Middle frontal gyrus (tissue), 1 donor: ENCODE measurements at regions not wholly inside any gene's neighbourhood (a gene's known extent, or its start where the extent isn't known, plus 50 kb on each side); places are given as distances from the start of the nearest gene placed in this dataset.
"Not testable (repeated sequence)": the region's sequence is repeated elsewhere in the genome, so short reads cannot be mapped to it uniquely, and the experiment has no call there.

Experiments used
- DNase-seq: peaks from one replicate; pipeline ENCODE4 v3.0.0-alpha.2; 2015; ENCODE audit warnings: low spot score; ENCODE audit errors: extremely low spot score

- no peak for DNase-seq
These were observed 119.2 kb upstream of the TMEM45B start for GRCh38 chr11:129696309-129696989.

GRCh38 chr11:129698212-129698611, 117.4 kb upstream of the TMEM45B start:
- DNase-seq = no peak

GRCh38 chr11:129699711-129700304, 115.8 kb upstream of the TMEM45B start:
- DNase-seq = no peak

- no peak for DNase-seq
These were observed 114.9 kb upstream of the TMEM45B start for GRCh38 chr11:129700701-129701100.

GRCh38 chr11:129701706-129702105, 113.9 kb upstream of the TMEM45B start:
- DNase-seq = no peak

- DNase-seq = no peak
These were observed 112.9 kb upstream of the TMEM45B start for GRCh38 chr11:129702410-129703398.

GRCh38 chr11:129703846-129704245, 111.8 kb upstream of the TMEM45B start:
- DNase-seq = no peak

GRCh38 chr11:129704831-129705230, 110.8 kb upstream of the TMEM45B start:
- no peak for DNase-seq

- DNase-seq = no peak
These were observed 110.3 kb upstream of the TMEM45B start for GRCh38 chr11:129705341-129705740.

GRCh38 chr11:129705933-129706332, 109.7 kb upstream of the TMEM45B start:
- no peak for DNase-seq

- no peak for DNase-seq
These were observed 105.7 kb upstream of the TMEM45B start for GRCh38 chr11:129709801-129710398.

GRCh38 chr11:129710423-129710822, 105.2 kb upstream of the TMEM45B start:
- DNase-seq = no peak

GRCh38 chr11:129711760-129712159, 103.9 kb upstream of the TMEM45B start:
- DNase-seq = no peak

GRCh38 chr11:129712486-129713240, 103.0 kb upstream of the TMEM45B start:
- not testable (repeated sequence) for DNase-seq

- DNase-seq = no peak
These were observed 96.6 kb upstream of the TMEM45B start for GRCh38 chr11:129719037-129719436.

GRCh38 chr11:129720156-129720555, 95.5 kb upstream of the TMEM45B start:
- no peak for DNase-seq

- DNase-seq = no peak
These were observed 94.7 kb upstream of the TMEM45B start for GRCh38 chr11:129720994-129721393.

- DNase-seq = no peak
These were observed 94.0 kb upstream of the TMEM45B start for GRCh38 chr11:129721685-129722084.

- DNase-seq = no peak
These were observed 93.1 kb upstream of the TMEM45B start for GRCh38 chr11:129722529-129722928.

GRCh38 chr11:129723146-129723760, 92.4 kb upstream of the TMEM45B start:
- no peak for DNase-seq
